KMS-11 (cell line): ENCODE measurements at regions not wholly inside any gene's neighbourhood (a gene's known extent, or its start where the extent isn't known, plus 50 kb on each side); places are given as distances from the start of the nearest gene placed in this dataset.

ENCODE experiments used
- H2AFZ ChIP-seq: fragments of 200-600 bp; sonication (generic); 2 replicates; pipeline ENCODE4 v1.6.1; 2016; ENCODE audit warnings: antibody characterized with exemption, mixed run types, low read depth
- H3K27ac ChIP-seq: fragments of 200-600 bp; sonication (generic); 2 replicates; pipeline ENCODE4 v1.6.1; 2016; ENCODE audit warnings: mild to moderate bottlenecking, mixed run types
- H3K27me3 ChIP-seq: fragments of 200-600 bp; sonication (generic); 2 replicates; pipeline ENCODE4 v1.6.1; 2017; ENCODE audit warnings: mild to moderate bottlenecking, low read depth, mixed run types, moderate library complexity; ENCODE audit not compliant: insufficient read depth
- H3K36me3 ChIP-seq: fragments of 200-600 bp; sonication (generic); 2 replicates; pipeline ENCODE4 v1.6.1; 2017; ENCODE audit warnings: mild to moderate bottlenecking, mixed run types; ENCODE audit not compliant: insufficient read depth
- H3K4me1 ChIP-seq: fragments of 200-600 bp; sonication (generic); 2 replicates; pipeline ENCODE4 v1.6.1; 2016; ENCODE audit warnings: mild to moderate bottlenecking, low read depth, mixed run types; ENCODE audit not compliant: poor library complexity, severe bottlenecking
- H3K4me2 ChIP-seq: fragments of 200-600 bp; sonication (generic); 2 replicates; pipeline ENCODE4 v1.7.0; 2016; ENCODE audit warnings: mild to moderate bottlenecking, mixed run types
- H3K4me3 ChIP-seq: fragments of 200-600 bp; sonication (generic); IDR thresholded peaks from 2 replicates; pipeline ENCODE4 v1.6.1; 2017; ENCODE audit warnings: low read depth, low read length, mixed read lengths; ENCODE audit not compliant: insufficient read depth
- H3K79me2 ChIP-seq: fragments of 200-600 bp; sonication (generic); 2 replicates; pipeline ENCODE4 v1.6.1; 2016; ENCODE audit warnings: low read depth, mixed run types; ENCODE audit not compliant: insufficient read depth
- H3K9ac ChIP-seq: fragments of 200-600 bp; sonication (generic); 2 replicates; pipeline ENCODE4 v1.6.1; 2016; ENCODE audit warnings: mild to moderate bottlenecking, mixed run types
- H4K20me1 ChIP-seq: fragments of 200-600 bp; sonication (generic); 2 replicates; pipeline ENCODE4 v1.6.1; 2016; ENCODE audit warnings: mild to moderate bottlenecking, mixed run types; ENCODE audit not compliant: insufficient read depth
- CTCF ChIP-seq: fragments of 200-600 bp; sonication (generic); conservative IDR thresholded peaks from 2 replicates; pipeline ENCODE4 v1.6.1; 2017; ENCODE audit warnings: low read depth, mild to moderate bottlenecking, antibody characterized with exemption, low read length, moderate library complexity, mixed read lengths

GRCh38 chr2:219916726-219917440 is 289.5 kb downstream of the SLC4A3 start:
- Histone ChIP-seq H3K36me3 (no peaks in the 10 kb centered on the region), H3K9ac (no peak overlapping the region), H3K4me2 (no peak overlapping the region), H3K4me1 (no peaks in the 10 kb centered on the region), H2AFZ (no peak overlapping the region), H4K20me1 (no peaks in the 10 kb centered on the region), H3K27ac (no peak overlapping the region), H3K4me3 (no peak overlapping the region), H3K27me3 (no peaks in the 10 kb centered on the region), H3K79me2 (no peaks in the 10 kb centered on the region)
- TF ChIP-seq CTCF = no peak

GRCh38 chr2:219918254-219918653 is 290.8 kb downstream of the SLC4A3 start:
- H3K27ac ChIP-seq = no peak overlapping the region
- TF ChIP-seq CTCF = no peak

GRCh38 chr2:219918944-219919343 is 291.5 kb downstream of the SLC4A3 start:
- no peak overlapping the region for H3K4me2 ChIP-seq
- H2AFZ ChIP-seq = no peak overlapping the region
- H4K20me1 ChIP-seq = no peaks in the 10 kb centered on the region
- no peaks in the 10 kb centered on the region for H3K79me2 ChIP-seq
- TF ChIP-seq CTCF = no peak
- H3K27me3 ChIP-seq = no peaks in the 10 kb centered on the region
- no peaks in the 10 kb centered on the region for H3K36me3 ChIP-seq
- no peaks in the 10 kb centered on the region for H3K4me1 ChIP-seq
- no peak overlapping the region for H3K27ac ChIP-seq
- no peak overlapping the region for H3K9ac ChIP-seq
- H3K4me3 ChIP-seq = no peak overlapping the region

More at GRCh38 chr2:219918254-219918653, 290.8 kb downstream of the SLC4A3 start:
- Histone ChIP-seq H3K9ac (no peak overlapping the region), H2AFZ (no peak overlapping the region), H3K4me2 (no peak overlapping the region), H3K27me3 (no peaks in the 10 kb centered on the region), H3K79me2 (no peaks in the 10 kb centered on the region), H3K36me3 (no peaks in the 10 kb centered on the region), H4K20me1 (no peaks in the 10 kb centered on the region), H3K4me3 (no peak overlapping the region), H3K4me1 (no peaks in the 10 kb centered on the region)

DNA sequence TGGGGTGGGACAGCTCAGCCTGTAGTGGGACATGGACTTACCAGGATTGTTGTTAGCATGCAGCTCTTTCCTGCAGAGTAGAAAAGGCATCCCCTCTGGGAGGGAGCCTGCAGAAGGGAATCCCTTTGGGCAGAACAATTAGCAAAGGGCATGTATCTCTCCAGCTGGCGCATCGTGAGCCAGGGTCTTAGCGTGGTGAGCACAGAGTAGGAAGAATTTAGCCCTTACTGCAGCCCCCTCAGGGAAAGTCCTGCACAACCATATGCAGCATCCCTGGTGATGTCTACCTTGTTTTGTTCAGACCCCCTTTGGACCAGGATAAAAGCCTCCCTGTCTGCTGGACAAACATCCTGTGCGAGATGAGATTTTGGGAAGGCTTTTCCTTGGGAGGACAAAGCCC is 292.1 kb downstream of the SLC4A3 start:
- Histone ChIP-seq H3K27me3 (no peaks in the 10 kb centered on the region), H3K36me3 (no peaks in the 10 kb centered on the region), H3K79me2 (no peaks in the 10 kb centered on the region), H3K27ac (no peak overlapping the region), H2AFZ (no peak overlapping the region), H3K4me1 (no peaks in the 10 kb centered on the region), H4K20me1 (no peaks in the 10 kb centered on the region), H3K4me3 (no peak overlapping the region), H3K4me2 (no peak overlapping the region), H3K9ac (no peak overlapping the region)
- no peak for TF ChIP-seq CTCF
